Astrocyte (in vitro differentiated cells and primary cell): ENCODE measurements at regions not wholly inside any gene's neighbourhood (a gene's known extent, or its start where the extent isn't known, plus 50 kb on each side); places are given as distances from the start of the nearest gene placed in this dataset.

Experiments
- DNase-seq: peaks from one replicate; pipeline ENCODE4 v3.0.0-alpha.2; 2010; ENCODE audit warnings: low read depth
- FAIRE-seq: peaks from 2 replicates; lab custom pipeline; 2011; peaks lifted over from hg19 to GRCh38; lab: Jason Lieb, UNC
- H2AFZ ChIP-seq: 2 replicates; pipeline ENCODE4 v1.6.0; 2012; ENCODE audit warnings: low read depth, low read length, inconsistent platforms
- H3K27ac ChIP-seq: 2 replicates; pipeline ENCODE4 v1.5.1; 2011; ENCODE audit warnings: low read depth, low read length, inconsistent platforms
- H3K27me3 ChIP-seq: 2 replicates; pipeline ENCODE4 v1.6.0; 2011; ENCODE audit warnings: low read length, inconsistent platforms; ENCODE audit not compliant: insufficient read depth
- H3K36me3 ChIP-seq: 2 replicates; pipeline ENCODE4 v1.5.1; 2011; ENCODE audit warnings: low read length, inconsistent platforms; ENCODE audit not compliant: insufficient read depth
- H3K4me1 ChIP-seq: 2 replicates; pipeline ENCODE4 v1.5.1; 2011; ENCODE audit warnings: low read length, inconsistent platforms; ENCODE audit not compliant: insufficient read depth
- H3K4me2 ChIP-seq: 2 replicates; pipeline ENCODE4 v1.6.0; 2012; ENCODE audit warnings: low read length, inconsistent platforms
- H3K4me3 ChIP-seq: 2 replicates; pipeline ENCODE4 v1.5.1; 2011; ENCODE audit warnings: low read depth, mild to moderate bottlenecking, low read length, inconsistent platforms; ENCODE audit not compliant: insufficient read depth
- H3K79me2 ChIP-seq: 2 replicates; pipeline ENCODE4 v1.6.0; 2012; ENCODE audit warnings: mild to moderate bottlenecking, low read length, inconsistent platforms; ENCODE audit not compliant: insufficient read depth
- H3K9ac ChIP-seq: 2 replicates; pipeline ENCODE4 v1.6.0; 2012; ENCODE audit warnings: mild to moderate bottlenecking, low read length, inconsistent platforms
- H3K9me3 ChIP-seq: 2 replicates; pipeline ENCODE4 v1.5.1; 2012; ENCODE audit warnings: low read depth, mild to moderate bottlenecking, low read length, inconsistent platforms; ENCODE audit not compliant: insufficient read depth
- H4K20me1 ChIP-seq: 2 replicates; pipeline ENCODE4 v1.6.0; 2012; ENCODE audit warnings: low read length, inconsistent platforms; ENCODE audit not compliant: insufficient read depth
- H3K27ac Mint-ChIP-seq: one replicate; pipeline ENCODE4 v1.8.0; 2021; ENCODE audit warnings: mild to moderate bottlenecking, mixed read lengths; ENCODE audit not compliant: unreplicated experiment
- H3K27me3 Mint-ChIP-seq: one replicate; pipeline ENCODE4 v1.8.0; 2021; ENCODE audit warnings: low read depth, mixed read lengths; ENCODE audit not compliant: unreplicated experiment
- H3K36me3 Mint-ChIP-seq: one replicate; pipeline ENCODE4 v1.8.0; 2021; ENCODE audit warnings: low read depth, mixed read lengths; ENCODE audit not compliant: unreplicated experiment
- H3K4me1 Mint-ChIP-seq: one replicate; pipeline ENCODE4 v1.8.0; 2021; ENCODE audit warnings: low read depth, mixed read lengths; ENCODE audit not compliant: unreplicated experiment
- H3K4me3 Mint-ChIP-seq: one replicate; pipeline ENCODE4 v1.8.0; 2021; ENCODE audit warnings: mild to moderate bottlenecking, moderate library complexity, mixed read lengths; ENCODE audit not compliant: unreplicated experiment
- H3K9me3 Mint-ChIP-seq: one replicate; pipeline ENCODE4 v1.8.0; 2021; ENCODE audit warnings: mild to moderate bottlenecking, mixed read lengths; ENCODE audit not compliant: unreplicated experiment
- EZH2 ChIP-seq: IDR thresholded peaks from 2 replicates; pipeline ENCODE4 v1.6.1; 2012; ENCODE audit warnings: mild to moderate bottlenecking, low read length, inconsistent platforms; ENCODE audit not compliant: insufficient read depth
- TF ChIP-seq, protein P1 (sequence below): IDR thresholded peaks from 2 replicates; pipeline ENCODE4 v1.5.1; 2011; ENCODE audit warnings: low read depth, mild to moderate bottlenecking, inconsistent platforms, low read length, moderate library complexity; ENCODE audit not compliant: insufficient read depth

DNA sequence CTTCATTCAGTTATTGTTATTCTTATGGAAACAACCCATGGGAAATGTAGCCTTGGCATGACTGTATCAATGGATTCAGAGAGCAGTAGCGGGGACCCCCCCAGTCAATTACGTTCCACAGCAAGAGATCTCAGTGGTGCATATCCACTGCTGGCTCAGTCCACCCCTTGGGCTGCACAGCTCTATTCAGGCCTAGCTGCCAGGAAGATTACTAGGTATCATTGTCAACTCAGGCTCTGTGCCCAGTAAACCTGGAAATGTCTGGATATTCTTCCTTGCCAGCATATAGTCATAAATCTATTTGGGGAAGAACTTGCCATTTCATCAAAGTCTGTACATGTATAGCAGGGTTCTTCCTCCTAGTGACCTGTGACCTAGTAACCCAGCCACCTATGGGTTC lies 128.1 kb upstream of the CCDC54 start:
- Histone ChIP-seq H3K36me3 (peaks cover 14% of the 10 kb centered on the region), H3K79me2 (peaks cover 3% of the 10 kb centered on the region), H4K20me1 (no peaks in the 10 kb centered on the region), H3K9ac (no peak overlapping the region), H2AFZ (no peak overlapping the region), H3K4me1 (no peaks in the 10 kb centered on the region), H3K27me3 (no peaks in the 10 kb centered on the region), H3K4me3 (no peak overlapping the region), H3K4me2 (no peak overlapping the region), H3K27ac (no peak overlapping the region), H3K9me3 (no peaks in the 10 kb centered on the region)
- H3K4me3 Mint-ChIP-seq: no peak overlapping the region
- no peaks in the 10 kb centered on the region for H3K27me3 Mint-ChIP-seq
- H3K9me3 Mint-ChIP-seq: no peaks in the 10 kb centered on the region
- FAIRE-seq (no peak), DNase-seq (no peak)
- TF ChIP-seq, protein P1, sequence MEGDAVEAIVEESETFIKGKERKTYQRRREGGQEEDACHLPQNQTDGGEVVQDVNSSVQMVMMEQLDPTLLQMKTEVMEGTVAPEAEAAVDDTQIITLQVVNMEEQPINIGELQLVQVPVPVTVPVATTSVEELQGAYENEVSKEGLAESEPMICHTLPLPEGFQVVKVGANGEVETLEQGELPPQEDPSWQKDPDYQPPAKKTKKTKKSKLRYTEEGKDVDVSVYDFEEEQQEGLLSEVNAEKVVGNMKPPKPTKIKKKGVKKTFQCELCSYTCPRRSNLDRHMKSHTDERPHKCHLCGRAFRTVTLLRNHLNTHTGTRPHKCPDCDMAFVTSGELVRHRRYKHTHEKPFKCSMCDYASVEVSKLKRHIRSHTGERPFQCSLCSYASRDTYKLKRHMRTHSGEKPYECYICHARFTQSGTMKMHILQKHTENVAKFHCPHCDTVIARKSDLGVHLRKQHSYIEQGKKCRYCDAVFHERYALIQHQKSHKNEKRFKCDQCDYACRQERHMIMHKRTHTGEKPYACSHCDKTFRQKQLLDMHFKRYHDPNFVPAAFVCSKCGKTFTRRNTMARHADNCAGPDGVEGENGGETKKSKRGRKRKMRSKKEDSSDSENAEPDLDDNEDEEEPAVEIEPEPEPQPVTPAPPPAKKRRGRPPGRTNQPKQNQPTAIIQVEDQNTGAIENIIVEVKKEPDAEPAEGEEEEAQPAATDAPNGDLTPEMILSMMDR: no peak
- TF ChIP-seq EZH2: no peak
- peaks cover 12% of the 10 kb centered on the region for H3K36me3 Mint-ChIP-seq
- H3K4me1 Mint-ChIP-seq: no peaks in the 10 kb centered on the region
- no peak overlapping the region for H3K27ac Mint-ChIP-seq

DNA sequence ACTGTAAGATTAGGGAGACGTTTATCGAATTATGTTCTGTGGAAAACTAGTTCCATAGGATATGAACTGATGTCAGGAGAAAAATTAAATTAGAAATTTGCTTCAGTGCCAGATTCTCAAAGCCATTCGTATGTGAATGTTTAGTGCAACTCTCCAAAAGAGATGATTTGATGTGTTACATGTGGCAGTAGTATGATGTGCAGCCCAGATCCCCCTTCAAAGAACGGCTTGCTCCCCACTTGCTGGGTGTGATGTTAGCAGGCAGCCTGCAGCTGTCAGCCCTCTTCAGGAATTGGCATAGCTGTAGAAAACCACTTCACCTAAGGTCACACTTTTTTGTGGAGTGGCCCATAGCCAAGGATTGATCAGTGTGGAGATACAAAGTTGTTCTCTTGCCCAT lies 127.0 kb upstream of the CCDC54 start:
- H3K27me3 ChIP-seq: no peaks in the 10 kb centered on the region
- H2AFZ ChIP-seq: no peak overlapping the region
- Mint-ChIP-seq H3K9me3 (no peaks in the 10 kb centered on the region), H3K4me3 (no peak overlapping the region), H3K36me3 (peaks cover 6% of the 10 kb centered on the region), H3K27me3 (no peaks in the 10 kb centered on the region), H3K27ac (no peak overlapping the region), H3K4me1 (no peaks in the 10 kb centered on the region)
- no peak for FAIRE-seq
- H3K4me1 ChIP-seq: no peaks in the 10 kb centered on the region
- H4K20me1 ChIP-seq: no peaks in the 10 kb centered on the region
- peaks cover 14% of the 10 kb centered on the region for H3K36me3 ChIP-seq
- no peaks in the 10 kb centered on the region for H3K9me3 ChIP-seq
- no peak for DNase-seq
- no peak overlapping the region for H3K4me3 ChIP-seq
- no peak overlapping the region for H3K4me2 ChIP-seq
- H3K79me2 ChIP-seq: no peaks in the 10 kb centered on the region
- no peak overlapping the region for H3K9ac ChIP-seq
- TF ChIP-seq, protein P1: no peak
- no peak for TF ChIP-seq EZH2
- H3K27ac ChIP-seq: no peak overlapping the region

DNA sequence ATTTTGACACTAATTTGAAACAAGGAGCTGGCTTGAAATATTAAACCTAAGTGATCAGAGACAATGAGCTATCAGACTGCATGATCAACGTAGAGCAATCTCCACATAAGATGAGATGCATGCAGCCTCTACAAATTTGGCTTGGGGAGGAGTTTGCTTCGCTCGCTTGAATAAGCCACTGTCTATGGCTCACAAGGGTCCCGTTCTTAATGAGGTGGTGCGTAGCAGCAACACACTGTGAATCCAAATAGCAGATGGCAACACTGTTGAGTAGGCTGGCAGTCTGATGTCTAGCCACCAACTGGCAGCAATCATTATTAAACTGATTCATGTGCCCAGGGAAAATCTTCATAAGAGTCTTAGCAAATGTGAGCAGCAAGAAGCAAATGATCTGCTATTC lies 125.4 kb upstream of the CCDC54 start:
- no peak overlapping the region for H3K4me3 Mint-ChIP-seq
- TF ChIP-seq EZH2: no peak
- TF ChIP-seq, protein P1: no peak

More for the DNA sequence above, 125.4 kb upstream of the CCDC54 start:
- Mint-ChIP-seq H3K36me3 (peaks cover 5% of the 10 kb centered on the region), H3K9me3 (no peaks in the 10 kb centered on the region), H3K4me1 (no peaks in the 10 kb centered on the region), H3K27ac (no peak overlapping the region), H3K27me3 (no peaks in the 10 kb centered on the region)
- no peak overlapping the region for H3K4me3 ChIP-seq
- H3K79me2 ChIP-seq: no peaks in the 10 kb centered on the region
- H3K36me3 ChIP-seq: peaks cover 9% of the 10 kb centered on the region
- no peak overlapping the region for H3K27ac ChIP-seq
- FAIRE-seq (no peak), DNase-seq (no peak)
- H3K27me3 ChIP-seq: no peaks in the 10 kb centered on the region
- H2AFZ ChIP-seq: no peak overlapping the region
- H3K9ac ChIP-seq: no peak overlapping the region
- no peaks in the 10 kb centered on the region for H4K20me1 ChIP-seq
- H3K4me1 ChIP-seq: no peaks in the 10 kb centered on the region
- H3K4me2 ChIP-seq: no peak overlapping the region
- no peaks in the 10 kb centered on the region for H3K9me3 ChIP-seq
